ENCODE measurements at regions not wholly inside any gene's neighbourhood (a gene's known extent, or its start where the extent isn't known, plus 50 kb on each side); places are given as distances from the start of the nearest gene placed in this dataset.
"Not testable (repeated sequence)": the region's sequence is repeated elsewhere in the genome, so short reads cannot be mapped to it uniquely, and the experiment has no call there.

DNA sequence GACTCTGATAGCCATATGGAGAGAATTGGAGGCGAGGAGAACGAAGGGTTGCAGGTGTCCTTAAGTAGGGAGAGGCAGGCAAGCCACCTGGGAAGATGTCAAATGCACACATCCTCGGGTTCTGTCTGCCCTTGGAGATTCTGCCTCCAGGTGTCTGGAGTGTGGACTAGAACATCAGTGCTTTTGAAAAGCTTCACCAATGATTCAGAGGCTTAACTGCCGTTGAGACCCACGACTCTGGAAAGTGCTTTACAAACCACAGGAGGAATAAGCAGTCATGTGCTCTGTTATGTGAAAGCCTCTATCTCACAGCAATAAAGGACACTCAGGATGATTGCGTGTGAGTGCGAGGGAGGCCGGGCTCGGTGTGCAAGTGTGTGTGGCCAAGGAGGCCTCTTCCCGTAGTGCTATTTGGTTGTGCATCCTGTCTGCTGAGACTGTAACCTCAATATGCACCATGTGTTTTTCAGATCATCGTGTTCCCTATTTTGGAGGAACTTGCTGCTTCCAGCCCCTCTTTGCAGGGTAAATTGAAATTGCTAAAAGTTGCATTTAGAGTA lies 100.9 kb downstream of the TBC1D26 start:
- TF ChIP-seq, protein P1, sequence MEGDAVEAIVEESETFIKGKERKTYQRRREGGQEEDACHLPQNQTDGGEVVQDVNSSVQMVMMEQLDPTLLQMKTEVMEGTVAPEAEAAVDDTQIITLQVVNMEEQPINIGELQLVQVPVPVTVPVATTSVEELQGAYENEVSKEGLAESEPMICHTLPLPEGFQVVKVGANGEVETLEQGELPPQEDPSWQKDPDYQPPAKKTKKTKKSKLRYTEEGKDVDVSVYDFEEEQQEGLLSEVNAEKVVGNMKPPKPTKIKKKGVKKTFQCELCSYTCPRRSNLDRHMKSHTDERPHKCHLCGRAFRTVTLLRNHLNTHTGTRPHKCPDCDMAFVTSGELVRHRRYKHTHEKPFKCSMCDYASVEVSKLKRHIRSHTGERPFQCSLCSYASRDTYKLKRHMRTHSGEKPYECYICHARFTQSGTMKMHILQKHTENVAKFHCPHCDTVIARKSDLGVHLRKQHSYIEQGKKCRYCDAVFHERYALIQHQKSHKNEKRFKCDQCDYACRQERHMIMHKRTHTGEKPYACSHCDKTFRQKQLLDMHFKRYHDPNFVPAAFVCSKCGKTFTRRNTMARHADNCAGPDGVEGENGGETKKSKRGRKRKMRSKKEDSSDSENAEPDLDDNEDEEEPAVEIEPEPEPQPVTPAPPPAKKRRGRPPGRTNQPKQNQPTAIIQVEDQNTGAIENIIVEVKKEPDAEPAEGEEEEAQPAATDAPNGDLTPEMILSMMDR (IDR thresholded peaks at IDR 0.05; ENCODE audit: insufficient read depth, low read length, poor library complexity, severe bottlenecking): not testable (repeated sequence)
- TF ChIP-seq EZH2phosphoT487 (conservative IDR thresholded peaks at IDR 0.05; ENCODE audit: low read length): not testable (repeated sequence)
